HepG2 (cell line): ENCODE measurements at regions not wholly inside any gene's neighbourhood (a gene's known extent, or its start where the extent isn't known, plus 50 kb on each side); places are given as distances from the start of the nearest gene placed in this dataset.

Source experiments
- BORCS8-MEF2B ChIP-seq: sonication (generic); formaldehyde crosslinking; IDR thresholded peaks from 2 replicates; pipeline ENCODE4 v1.8.0; 2022; ENCODE audit warnings: mild to moderate bottlenecking, missing genetic modification reagents
- CCAR2 ChIP-seq: fragments of 200-400 bp; formaldehyde crosslinking; optimal IDR thresholded peaks from 2 replicates; pipeline ENCODE3; 2018; ENCODE audit warnings: low read depth, mild to moderate bottlenecking, low read length, moderate library complexity
- CTCF ChIP-seq: sonication (generic); formaldehyde crosslinking; IDR thresholded peaks from 2 replicates; pipeline ENCODE4 v1.5.0; 2020; ENCODE audit warnings: mild to moderate bottlenecking, missing genetic modification reagents, moderate library complexity
- GTF3A ChIP-seq: sonication (generic); formaldehyde crosslinking; conservative IDR thresholded peaks from 2 replicates; pipeline ENCODE4 v1.4.0; 2020; ENCODE audit warnings: mild to moderate bottlenecking, missing genetic modification reagents
- HINFP ChIP-seq: sonication (generic); formaldehyde crosslinking; IDR thresholded peaks from 2 replicates; pipeline ENCODE4 v1.4.0; 2020; ENCODE audit warnings: low read depth, mild to moderate bottlenecking, missing genetic modification reagents
- KAT8 ChIP-seq: IDR thresholded peaks from 2 replicates; pipeline ENCODE4 v1.6.1; 2016; ENCODE audit warnings: missing genetic modification reagents, missing compliant biosample characterization
- MAX ChIP-seq: IDR thresholded peaks from 2 replicates; pipeline ENCODE4 v1.6.1; 2012; ENCODE audit warnings: inconsistent platforms
- MLXIP ChIP-seq: sonication (generic); formaldehyde crosslinking; IDR thresholded peaks from 2 replicates; pipeline ENCODE4 v1.9.0; 2021; ENCODE audit warnings: missing genetic modification reagents, borderline replicate concordance
- POLR2A ChIP-seq, 2 experiments: IDR thresholded peaks; 2 replicates each; pipeline ENCODE4 v1.6.1; 2011; ENCODE audit warnings: low read depth in 2 of 2, low read length in 2 of 2, mild to moderate bottlenecking in 1 of 2, moderate library complexity in 1 of 2; ENCODE audit not compliant: insufficient read depth in 1 of 2
- RBM22 ChIP-seq: fragments of 200-400 bp; formaldehyde crosslinking; optimal IDR thresholded peaks from 2 replicates; pipeline ENCODE3; 2017; ENCODE audit warnings: mild to moderate bottlenecking, low read length, moderate library complexity
- RNF2 ChIP-seq: fragments of 450-650 bp; conservative IDR thresholded peaks from 2 replicates; pipeline ENCODE4 v1.6.1; 2016; ENCODE audit warnings: low read depth
- RXRB ChIP-seq: IDR thresholded peaks from 2 replicates; pipeline ENCODE4 v1.6.1; 2016; ENCODE audit warnings: borderline replicate concordance, missing genetic modification reagents, missing compliant biosample characterization
- TAF1 ChIP-seq: sonication (generic); formaldehyde crosslinking; IDR thresholded peaks from 2 replicates; pipeline ENCODE4 v1.4.0; 2020; ENCODE audit warnings: missing genetic modification reagents
- ZNF766 ChIP-seq: sonication (generic); formaldehyde crosslinking; IDR thresholded peaks from 2 replicates; pipeline ENCODE4 v1.5.0; 2020; ENCODE audit warnings: missing genetic modification reagents, borderline replicate concordance

- TF ChIP-seq MAX (no peak), HINFP (no peak), ZNF766 (CRISPR knock-in tag) (no peak), BORCS8-MEF2B (CRISPR knock-in tag) (no peak), CCAR2 (no peak), POLR2A (IDR thresholded peaks at IDR 0.05; ENCODE audit: insufficient read depth in 1 of 2, low read depth in 2 of 2, low read length in 2 of 2) (no peak), TAF1 (no peak), MLXIP (CRISPR knock-in tag) (no peak), CTCF (CRISPR knock-in tag) (no peak), RBM22 (no peak), GTF3A (CRISPR knock-in tag) (no peak), KAT8 (CRISPR knock-in tag) (no peak), RNF2 (no peak), RXRB (no peak)
Observed at GRCh38 chr6:11909696-11910132, 102.4 kb upstream of the HIVEP1 start.
